ENCODE measurements at regions not wholly inside any gene's neighbourhood (a gene's known extent, or its start where the extent isn't known, plus 50 kb on each side); places are given as distances from the start of the nearest gene placed in this dataset.

DNA sequence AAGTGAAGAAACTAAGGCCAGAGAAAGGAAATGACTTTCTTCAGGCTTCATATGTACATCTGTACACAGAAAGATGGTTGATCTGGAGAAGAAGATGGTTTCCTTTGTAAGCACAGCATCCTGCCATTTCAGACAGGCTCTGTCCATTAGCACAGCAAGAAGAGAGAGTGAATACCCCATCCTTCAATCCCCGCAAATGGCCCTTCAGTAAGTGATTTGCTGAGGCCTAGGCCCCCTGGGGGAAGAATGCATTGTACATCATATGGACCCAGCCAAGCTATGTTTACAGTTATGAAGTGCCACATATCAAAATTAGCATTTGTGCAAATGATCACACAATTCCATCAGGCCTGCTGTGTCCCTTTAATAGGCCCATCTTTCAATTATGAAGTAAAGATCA lies 657.4 kb downstream of the BRINP1 start (continued):
- TF ChIP-seq, protein P1, sequence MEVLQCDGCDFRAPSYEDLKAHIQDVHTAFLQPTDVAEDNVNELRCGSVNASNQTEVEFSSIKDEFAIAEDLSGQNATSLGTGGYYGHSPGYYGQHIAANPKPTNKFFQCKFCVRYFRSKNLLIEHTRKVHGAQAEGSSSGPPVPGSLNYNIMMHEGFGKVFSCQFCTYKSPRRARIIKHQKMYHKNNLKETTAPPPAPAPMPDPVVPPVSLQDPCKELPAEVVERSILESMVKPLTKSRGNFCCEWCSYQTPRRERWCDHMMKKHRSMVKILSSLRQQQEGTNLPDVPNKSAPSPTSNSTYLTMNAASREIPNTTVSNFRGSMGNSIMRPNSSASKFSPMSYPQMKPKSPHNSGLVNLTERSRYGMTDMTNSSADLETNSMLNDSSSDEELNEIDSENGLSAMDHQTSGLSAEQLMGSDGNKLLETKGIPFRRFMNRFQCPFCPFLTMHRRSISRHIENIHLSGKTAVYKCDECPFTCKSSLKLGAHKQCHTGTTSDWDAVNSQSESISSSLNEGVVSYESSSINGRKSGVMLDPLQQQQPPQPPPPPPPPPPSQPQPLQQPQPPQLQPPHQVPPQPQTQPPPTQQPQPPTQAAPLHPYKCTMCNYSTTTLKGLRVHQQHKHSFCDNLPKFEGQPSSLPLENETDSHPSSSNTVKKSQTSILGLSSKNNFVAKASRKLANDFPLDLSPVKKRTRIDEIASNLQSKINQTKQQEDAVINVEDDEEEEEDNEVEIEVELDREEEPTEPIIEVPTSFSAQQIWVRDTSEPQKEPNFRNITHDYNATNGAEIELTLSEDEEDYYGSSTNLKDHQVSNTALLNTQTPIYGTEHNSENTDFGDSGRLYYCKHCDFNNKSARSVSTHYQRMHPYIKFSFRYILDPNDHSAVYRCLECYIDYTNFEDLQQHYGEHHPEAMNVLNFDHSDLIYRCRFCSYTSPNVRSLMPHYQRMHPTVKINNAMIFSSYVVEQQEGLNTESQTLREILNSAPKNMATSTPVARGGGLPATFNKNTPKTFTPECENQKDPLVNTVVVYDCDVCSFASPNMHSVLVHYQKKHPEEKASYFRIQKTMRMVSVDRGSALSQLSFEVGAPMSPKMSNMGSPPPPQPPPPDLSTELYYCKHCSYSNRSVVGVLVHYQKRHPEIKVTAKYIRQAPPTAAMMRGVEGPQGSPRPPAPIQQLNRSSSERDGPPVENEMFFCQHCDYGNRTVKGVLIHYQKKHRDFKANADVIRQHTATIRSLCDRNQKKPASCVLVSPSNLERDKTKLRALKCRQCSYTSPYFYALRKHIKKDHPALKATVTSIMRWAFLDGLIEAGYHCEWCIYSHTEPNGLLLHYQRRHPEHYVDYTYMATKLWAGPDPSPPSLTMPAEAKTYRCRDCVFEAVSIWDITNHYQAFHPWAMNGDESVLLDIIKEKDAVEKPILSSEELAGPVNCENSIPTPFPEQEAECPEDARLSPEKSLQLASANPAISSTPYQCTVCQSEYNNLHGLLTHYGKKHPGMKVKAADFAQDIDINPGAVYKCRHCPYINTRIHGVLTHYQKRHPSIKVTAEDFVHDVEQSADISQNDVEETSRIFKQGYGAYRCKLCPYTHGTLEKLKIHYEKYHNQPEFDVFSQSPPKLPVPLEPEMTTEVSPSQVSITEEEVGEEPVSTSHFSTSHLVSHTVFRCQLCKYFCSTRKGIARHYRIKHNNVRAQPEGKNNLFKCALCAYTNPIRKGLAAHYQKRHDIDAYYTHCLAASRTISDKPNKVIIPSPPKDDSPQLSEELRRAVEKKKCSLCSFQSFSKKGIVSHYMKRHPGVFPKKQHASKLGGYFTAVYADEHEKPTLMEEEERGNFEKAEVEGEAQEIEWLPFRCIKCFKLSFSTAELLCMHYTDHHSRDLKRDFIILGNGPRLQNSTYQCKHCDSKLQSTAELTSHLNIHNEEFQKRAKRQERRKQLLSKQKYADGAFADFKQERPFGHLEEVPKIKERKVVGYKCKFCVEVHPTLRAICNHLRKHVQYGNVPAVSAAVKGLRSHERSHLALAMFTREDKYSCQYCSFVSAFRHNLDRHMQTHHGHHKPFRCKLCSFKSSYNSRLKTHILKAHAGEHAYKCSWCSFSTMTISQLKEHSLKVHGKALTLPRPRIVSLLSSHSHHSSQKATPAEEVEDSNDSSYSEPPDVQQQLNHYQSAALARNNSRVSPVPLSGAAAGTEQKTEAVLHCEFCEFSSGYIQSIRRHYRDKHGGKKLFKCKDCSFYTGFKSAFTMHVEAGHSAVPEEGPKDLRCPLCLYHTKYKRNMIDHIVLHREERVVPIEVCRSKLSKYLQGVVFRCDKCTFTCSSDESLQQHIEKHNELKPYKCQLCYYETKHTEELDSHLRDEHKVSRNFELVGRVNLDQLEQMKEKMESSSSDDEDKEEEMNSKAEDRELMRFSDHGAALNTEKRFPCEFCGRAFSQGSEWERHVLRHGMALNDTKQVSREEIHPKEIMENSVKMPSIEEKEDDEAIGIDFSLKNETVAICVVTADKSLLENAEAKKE (CRISPR knock-in tag; IDR thresholded peaks at IDR 0.05), result no peak
- TF ChIP-seq, protein P2, sequence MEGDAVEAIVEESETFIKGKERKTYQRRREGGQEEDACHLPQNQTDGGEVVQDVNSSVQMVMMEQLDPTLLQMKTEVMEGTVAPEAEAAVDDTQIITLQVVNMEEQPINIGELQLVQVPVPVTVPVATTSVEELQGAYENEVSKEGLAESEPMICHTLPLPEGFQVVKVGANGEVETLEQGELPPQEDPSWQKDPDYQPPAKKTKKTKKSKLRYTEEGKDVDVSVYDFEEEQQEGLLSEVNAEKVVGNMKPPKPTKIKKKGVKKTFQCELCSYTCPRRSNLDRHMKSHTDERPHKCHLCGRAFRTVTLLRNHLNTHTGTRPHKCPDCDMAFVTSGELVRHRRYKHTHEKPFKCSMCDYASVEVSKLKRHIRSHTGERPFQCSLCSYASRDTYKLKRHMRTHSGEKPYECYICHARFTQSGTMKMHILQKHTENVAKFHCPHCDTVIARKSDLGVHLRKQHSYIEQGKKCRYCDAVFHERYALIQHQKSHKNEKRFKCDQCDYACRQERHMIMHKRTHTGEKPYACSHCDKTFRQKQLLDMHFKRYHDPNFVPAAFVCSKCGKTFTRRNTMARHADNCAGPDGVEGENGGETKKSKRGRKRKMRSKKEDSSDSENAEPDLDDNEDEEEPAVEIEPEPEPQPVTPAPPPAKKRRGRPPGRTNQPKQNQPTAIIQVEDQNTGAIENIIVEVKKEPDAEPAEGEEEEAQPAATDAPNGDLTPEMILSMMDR (conservative IDR thresholded peaks at IDR 0.05; ENCODE audit: low read depth in 2 of 2), result no peak
- TF ChIP-seq NANOG (IDR thresholded peaks at IDR 0.05; ENCODE audit: borderline replicate concordance) (no peak), EZH2phosphoT487 (IDR thresholded peaks at IDR 0.05; ENCODE audit: unreplicated experiment) (no peak)
- TF ChIP-seq, protein P3, sequence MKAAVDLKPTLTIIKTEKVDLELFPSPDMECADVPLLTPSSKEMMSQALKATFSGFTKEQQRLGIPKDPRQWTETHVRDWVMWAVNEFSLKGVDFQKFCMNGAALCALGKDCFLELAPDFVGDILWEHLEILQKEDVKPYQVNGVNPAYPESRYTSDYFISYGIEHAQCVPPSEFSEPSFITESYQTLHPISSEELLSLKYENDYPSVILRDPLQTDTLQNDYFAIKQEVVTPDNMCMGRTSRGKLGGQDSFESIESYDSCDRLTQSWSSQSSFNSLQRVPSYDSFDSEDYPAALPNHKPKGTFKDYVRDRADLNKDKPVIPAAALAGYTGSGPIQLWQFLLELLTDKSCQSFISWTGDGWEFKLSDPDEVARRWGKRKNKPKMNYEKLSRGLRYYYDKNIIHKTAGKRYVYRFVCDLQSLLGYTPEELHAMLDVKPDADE (IDR thresholded peaks at IDR 0.05), result no peak

DNA sequence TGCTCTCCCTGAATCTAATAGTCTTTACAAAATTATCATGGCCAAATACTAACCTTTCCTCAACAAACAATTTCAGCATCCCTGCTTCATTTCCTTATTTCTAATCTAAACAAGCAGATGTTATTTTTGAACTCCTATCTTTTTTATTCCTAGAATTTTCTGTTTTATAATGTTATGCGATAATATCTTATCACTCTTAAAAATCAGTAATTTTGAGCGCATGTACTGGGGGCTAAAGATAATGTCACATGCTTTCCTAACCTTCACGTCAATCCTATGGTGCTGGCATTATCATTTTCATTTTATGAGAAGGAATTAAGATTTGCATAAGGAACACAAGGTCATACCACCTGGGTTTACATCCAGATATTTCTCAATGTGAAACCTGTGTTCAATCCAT lies 648.0 kb downstream of the BRINP1 start:
- H3K9me2 ChIP-seq (ENCODE audit: insufficient read depth), result peaks cover 8% of the 10 kb centered on the region; the same call in 1 of the 2 replicates
- Mint-ChIP-seq H3K36me3 (ENCODE audit: low read depth) (no peaks in the 10 kb centered on the region), H3K9me3 (no peaks in the 10 kb centered on the region), H3K4me1 (no peaks in the 10 kb centered on the region), H3K27ac (no peak overlapping the region), H3K27me3 (ENCODE audit: insufficient read depth, low read depth, poor library complexity) (no peaks in the 10 kb centered on the region), H3K4me3 (no peak overlapping the region)
- H3K4me2 ChIP-seq, result no peak overlapping the region
- no peak overlapping the region for H3K4me3 ChIP-seq
- no peaks in the 10 kb centered on the region for H3K36me3 ChIP-seq (ENCODE audit: insufficient read depth)
- no peak overlapping the region for H2AFZ ChIP-seq
- no peaks in the 10 kb centered on the region for H3F3A ChIP-seq (replicated peaks; ENCODE audit: low read depth)
- no peaks in the 10 kb centered on the region for H3K4me1 ChIP-seq (ENCODE audit: insufficient read depth)
- ATAC-seq, result no peak
- no peaks in the 10 kb centered on the region for H3K79me2 ChIP-seq (replicated peaks; ENCODE audit: insufficient read depth)
- H3K27me3 ChIP-seq (ENCODE audit: insufficient read depth), result no peaks in the 10 kb centered on the region
- DNase-seq (ENCODE audit: low spot score), result no peak
- H4K20me1 ChIP-seq (replicated peaks; ENCODE audit: insufficient read depth), result no peaks in the 10 kb centered on the region
- H3K27ac ChIP-seq (ENCODE audit: low read depth), result no peak overlapping the region
- TF ChIP-seq ZNF114 (CRISPR knock-in tag; IDR thresholded peaks at IDR 0.05) (no peak), JUNB (IDR thresholded peaks at IDR 0.05; ENCODE audit: unreplicated experiment) (no peak), EZH2phosphoT487 (IDR thresholded peaks at IDR 0.05; ENCODE audit: unreplicated experiment) (no peak)
- TF ChIP-seq, protein P1 (CRISPR knock-in tag; IDR thresholded peaks at IDR 0.05), result no peak

Measured in GM23338 (cell line).